OCI-LY1 (cell line): ENCODE measurements at regions not wholly inside any gene's neighbourhood (a gene's known extent, or its start where the extent isn't known, plus 50 kb on each side); places are given as distances from the start of the nearest gene placed in this dataset.

Source experiments
- H2AFZ ChIP-seq: fragments of 200-600 bp; sonication (generic), shearing (Covaris generic); 2 replicates; pipeline ENCODE4 v1.6.0; 2014; ENCODE audit warnings: antibody characterized with exemption, mild to moderate bottlenecking, low read length
- H3F3A ChIP-seq: fragments of 200-600 bp; sonication (generic), shearing (Covaris generic); 2 replicates; pipeline ENCODE4 v1.6.0; 2014; ENCODE audit warnings: mild to moderate bottlenecking, antibody characterized with exemption, low read length, moderate library complexity; ENCODE audit not compliant: insufficient read depth
- H3K27ac ChIP-seq: fragments of 200-600 bp; sonication (generic); 2 replicates; pipeline ENCODE4 v1.5.1; 2014; ENCODE audit warnings: low read length, mixed run types, mild to moderate bottlenecking, low read depth; ENCODE audit not compliant: poor library complexity, severe bottlenecking
- H3K27me3 ChIP-seq: fragments of 200-600 bp; sonication (generic); 2 replicates; pipeline ENCODE4 v1.6.0; 2014; ENCODE audit warnings: antibody characterized with exemption, mild to moderate bottlenecking, low read length, moderate library complexity; ENCODE audit not compliant: insufficient read depth
- H3K36me3 ChIP-seq: fragments of 200-600 bp; sonication (generic); 2 replicates; pipeline ENCODE4 v1.6.1; 2014; ENCODE audit warnings: mild to moderate bottlenecking, antibody characterized with exemption, low read length, moderate library complexity, mixed read lengths; ENCODE audit not compliant: insufficient read depth
- H3K4me1 ChIP-seq: fragments of 200-600 bp; sonication (generic); 2 replicates; pipeline ENCODE4 v1.5.1; 2014; ENCODE audit warnings: mild to moderate bottlenecking, low read length, moderate library complexity; ENCODE audit not compliant: insufficient read depth, severe bottlenecking
- H3K4me2 ChIP-seq: fragments of 200-600 bp; sonication (generic), shearing (Covaris generic); 2 replicates; pipeline ENCODE4 v1.6.1; 2014; ENCODE audit warnings: low read length
- H3K4me3 ChIP-seq: fragments of 200-600 bp; sonication (generic); 2 replicates; pipeline ENCODE4 v1.5.1; 2014; ENCODE audit warnings: low read length, low read depth, mild to moderate bottlenecking, mixed read lengths; ENCODE audit not compliant: poor library complexity, severe bottlenecking
- H3K79me2 ChIP-seq: fragments of 200-600 bp; shearing (Covaris generic); 2 replicates; pipeline ENCODE4 v1.6.1; 2016; ENCODE audit warnings: mixed run types, low read length, mixed read lengths; ENCODE audit not compliant: insufficient read depth
- H3K9ac ChIP-seq: fragments of 200-600 bp; sonication (generic), shearing (Covaris generic); 2 replicates; pipeline ENCODE4 v1.6.1; 2014; ENCODE audit warnings: mild to moderate bottlenecking, low read length, mixed read lengths
- H3K9me2 ChIP-seq: fragments of 200-600 bp; sonication (generic), shearing (Covaris generic); 2 replicates; pipeline ENCODE4 v1.6.1; 2014; ENCODE audit warnings: low read depth, mild to moderate bottlenecking, low read length, mixed read lengths
- H3K9me3 ChIP-seq: fragments of 200-600 bp; shearing (Covaris generic); 2 replicates; pipeline ENCODE4 v1.6.1; 2014; ENCODE audit warnings: low read length, mixed read lengths
- H4K20me1 ChIP-seq: fragments of 200-600 bp; sonication (generic), shearing (Covaris generic); 2 replicates; pipeline ENCODE4 v1.6.0; 2016; ENCODE audit warnings: mild to moderate bottlenecking, low read length; ENCODE audit not compliant: insufficient read depth
- CTCF ChIP-seq: fragments of 200-600 bp; sonication (generic), shearing (Covaris generic); IDR thresholded peaks from 2 replicates; pipeline ENCODE4 v1.5.1; 2017; ENCODE audit warnings: mild to moderate bottlenecking, antibody characterized with exemption, low read length, moderate library complexity, mixed read lengths
- EZH2 ChIP-seq: fragments of 200-600 bp; sonication (generic), shearing (Covaris generic); IDR thresholded peaks from 2 replicates; pipeline ENCODE4 v1.8.0; 2017; ENCODE audit warnings: borderline replicate concordance, mixed run types, mild to moderate bottlenecking, antibody characterized with exemption, low read length, moderate library complexity, mixed read lengths

GRCh38 chr16:6576606-6577005 is 756.0 kb upstream of the RBFOX1 start:
- H3K9me2 ChIP-seq = no peaks in the 10 kb centered on the region
- H3K4me3 ChIP-seq = no peak overlapping the region
- TF ChIP-seq EZH2 = no peak
- TF ChIP-seq CTCF = no peak
- H4K20me1 ChIP-seq = no peaks in the 10 kb centered on the region
- no peaks in the 10 kb centered on the region for H3K36me3 ChIP-seq
- no peak overlapping the region for H3K4me2 ChIP-seq
- no peak overlapping the region for H2AFZ ChIP-seq
- H3K79me2 ChIP-seq = no peaks in the 10 kb centered on the region
- H3F3A ChIP-seq = no peaks in the 10 kb centered on the region
- no peaks in the 10 kb centered on the region for H3K4me1 ChIP-seq
- H3K27me3 ChIP-seq = no peaks in the 10 kb centered on the region
- no peak overlapping the region for H3K9ac ChIP-seq
- no peak overlapping the region for H3K27ac ChIP-seq
- H3K9me3 ChIP-seq = no peaks in the 10 kb centered on the region

- Histone ChIP-seq H4K20me1 (no peaks in the 10 kb centered on the region), H3K27ac (no peak overlapping the region), H3K9ac (no peak overlapping the region), H3K36me3 (no peaks in the 10 kb centered on the region), H3K4me2 (no peak overlapping the region), H3K9me2 (no peaks in the 10 kb centered on the region), H3K79me2 (no peaks in the 10 kb centered on the region), H3K27me3 (no peaks in the 10 kb centered on the region), H3K4me1 (no peaks in the 10 kb centered on the region), H2AFZ (no peak overlapping the region), H3F3A (no peaks in the 10 kb centered on the region), H3K9me3 (no peaks in the 10 kb centered on the region), H3K4me3 (no peak overlapping the region)
- TF ChIP-seq EZH2 = no peak
- no peak for TF ChIP-seq CTCF
Observed at GRCh38 chr16:6576113-6576512, 756.5 kb upstream of the RBFOX1 start.

GRCh38 chr16:6574146-6574545 is 758.5 kb upstream of the RBFOX1 start:
- no peak overlapping the region for H3K4me3 ChIP-seq
- H3K27me3 ChIP-seq = no peaks in the 10 kb centered on the region
- H3K4me1 ChIP-seq = no peaks in the 10 kb centered on the region
- no peaks in the 10 kb centered on the region for H3F3A ChIP-seq
- no peak overlapping the region for H3K4me2 ChIP-seq
- H2AFZ ChIP-seq = no peak overlapping the region
- no peak overlapping the region for H3K9ac ChIP-seq
- no peaks in the 10 kb centered on the region for H3K9me2 ChIP-seq
- TF ChIP-seq EZH2 = no peak
- TF ChIP-seq CTCF = no peak
- H3K36me3 ChIP-seq = no peaks in the 10 kb centered on the region
- H3K79me2 ChIP-seq = no peaks in the 10 kb centered on the region
- no peaks in the 10 kb centered on the region for H4K20me1 ChIP-seq
- no peaks in the 10 kb centered on the region for H3K9me3 ChIP-seq
- no peak overlapping the region for H3K27ac ChIP-seq
